Mesodermal cell (in vitro differentiated cells): ENCODE measurements at regions not wholly inside any gene's neighbourhood (a gene's known extent, or its start where the extent isn't known, plus 50 kb on each side); places are given as distances from the start of the nearest gene placed in this dataset.

Experiments
- H3K27ac ChIP-seq: 2 replicates; pipeline ENCODE4 v1.7.0; 2013; ENCODE audit warnings: mild to moderate bottlenecking, low read depth, low read length, moderate library complexity; ENCODE audit not compliant: severe bottlenecking
- H3K36me3 ChIP-seq: 2 replicates; pipeline ENCODE4 v1.7.1; 2013; ENCODE audit warnings: mild to moderate bottlenecking, low read length, moderate library complexity; ENCODE audit not compliant: control insufficient read depth, insufficient read depth
- H3K4me1 ChIP-seq: one replicate; pipeline ENCODE4 v1.7.1; 2013; ENCODE audit warnings: mild to moderate bottlenecking, low read length; ENCODE audit not compliant: insufficient read depth, control insufficient read depth, poor library complexity, severe bottlenecking
- H3K4me3 ChIP-seq: 2 replicates; pipeline ENCODE4 v1.7.0; 2013; ENCODE audit warnings: low read length, control low read depth, mild to moderate bottlenecking; ENCODE audit not compliant: insufficient read depth, poor library complexity, severe bottlenecking; ENCODE audit errors: extremely low read depth
- H3K9me3 ChIP-seq: 2 replicates; pipeline ENCODE4 v1.7.1; 2013; ENCODE audit warnings: mild to moderate bottlenecking, low read length, moderate library complexity; ENCODE audit not compliant: control insufficient read depth
- WGBS, 2 experiments: methylation state at CpG; one replicate each; pipeline ENCODE4 v1.1.5; 2013; ENCODE audit warnings: missing lambda C conversion rate in 2 of 2; ENCODE audit not compliant: insufficient coverage in 2 of 2; 5-methylcytosine and 5-hydroxymethylcytosine counted together

DNA sequence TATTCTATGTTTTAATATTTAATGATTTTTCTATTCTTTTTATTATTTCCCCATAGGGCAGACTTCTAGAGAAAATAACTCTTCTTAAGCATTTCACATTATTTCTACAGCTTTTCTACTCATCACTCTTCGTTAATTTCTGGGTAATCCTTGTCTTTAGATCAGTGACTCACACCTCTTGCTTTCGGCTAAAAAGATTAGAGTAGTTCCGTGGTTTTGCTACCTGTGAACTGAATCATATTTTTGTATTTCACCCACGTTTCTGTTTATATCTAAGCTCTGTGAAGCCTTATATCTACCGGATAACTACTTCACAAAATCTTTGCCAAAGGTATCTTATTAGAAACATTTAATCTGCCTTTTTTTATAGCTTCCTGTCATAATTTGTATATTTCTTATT lies 685.5 kb upstream of the FSHR start:
- H3K36me3 ChIP-seq: no peaks in the 10 kb centered on the region
- H3K9me3 ChIP-seq: peaks cover 10% of the 10 kb centered on the region
- peaks cover 14% of the 10 kb centered on the region for H3K4me1 ChIP-seq
- H3K27ac ChIP-seq: no peak overlapping the region
- WGBS, 2 experiments: 89 to 100% methylated on average over 2 to 5 of the region's 5 CpGs
- no peak overlapping the region for H3K4me3 ChIP-seq

DNA sequence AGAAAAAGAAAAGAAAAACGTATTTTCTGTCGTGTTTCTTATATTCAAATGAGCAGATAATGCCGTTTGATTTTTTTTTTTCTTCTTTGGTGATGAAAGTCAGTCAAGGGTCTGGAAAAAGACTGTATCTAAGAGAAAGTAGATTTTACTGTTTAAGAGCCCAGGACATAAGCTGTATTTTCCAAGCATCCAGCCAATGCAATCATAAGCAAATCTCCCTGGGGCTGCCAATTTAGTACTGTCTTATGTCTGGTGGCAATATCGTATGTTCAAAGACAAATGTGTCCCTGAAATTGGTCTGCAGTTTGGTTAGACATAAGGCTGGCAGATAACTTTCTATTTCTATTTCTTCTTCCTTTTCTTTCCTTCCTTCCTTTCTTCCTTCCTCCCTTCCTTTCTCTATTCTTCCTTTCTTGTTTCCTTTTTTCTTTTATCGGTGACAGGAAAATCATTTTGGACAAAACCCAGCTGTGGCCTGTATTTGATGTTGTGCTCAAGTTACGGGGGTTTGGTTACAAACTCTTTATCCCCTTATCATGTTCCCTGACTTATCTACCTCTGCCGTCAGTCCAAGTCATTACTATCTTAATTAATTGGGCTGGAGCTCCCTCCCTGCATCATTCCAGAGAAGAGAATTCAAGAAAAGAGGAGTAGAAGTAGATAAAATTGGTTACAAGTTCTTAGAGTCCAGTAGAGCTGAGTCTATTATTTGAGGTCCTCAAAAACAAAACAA lies 683.4 kb upstream of the FSHR start:
- H3K4me1 ChIP-seq: peaks cover 16% of the 10 kb centered on the region
- H3K9me3 ChIP-seq: no peaks in the 10 kb centered on the region
- 73 to 82% methylated on average over 3 of the region's 7 CpGs for WGBS, 2 experiments
- peak overlapping the region; percentile 26 for H3K27ac ChIP-seq
- no peaks in the 10 kb centered on the region for H3K36me3 ChIP-seq
- no peak overlapping the region for H3K4me3 ChIP-seq

DNA sequence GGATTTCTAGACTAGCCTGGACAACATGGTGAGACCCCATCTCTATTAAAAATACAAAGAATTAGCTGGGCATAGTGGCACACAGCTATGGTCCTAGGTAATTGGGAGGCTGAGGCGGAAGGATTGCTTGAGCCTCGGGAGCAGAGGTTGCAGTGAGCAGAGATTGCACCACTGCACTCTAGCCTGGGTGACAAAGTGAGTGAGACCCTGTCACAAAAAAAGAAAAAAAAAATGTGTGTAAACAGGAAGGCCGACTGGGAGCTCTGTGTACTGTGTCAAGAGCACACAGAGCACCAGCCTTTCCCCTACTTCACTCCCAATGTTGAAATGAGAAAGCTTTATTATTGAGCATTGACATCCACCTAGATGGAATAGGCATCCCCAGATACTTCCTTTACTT lies 681.7 kb upstream of the FSHR start:
- 88 to 90% methylated on average over 2 to 3 of the region's 3 CpGs for WGBS, 2 experiments
- Histone ChIP-seq H3K4me1 (peaks cover 22% of the 10 kb centered on the region), H3K27ac (no peak overlapping the region), H3K4me3 (no peak overlapping the region), H3K36me3 (no peaks in the 10 kb centered on the region), H3K9me3 (no peaks in the 10 kb centered on the region)

DNA sequence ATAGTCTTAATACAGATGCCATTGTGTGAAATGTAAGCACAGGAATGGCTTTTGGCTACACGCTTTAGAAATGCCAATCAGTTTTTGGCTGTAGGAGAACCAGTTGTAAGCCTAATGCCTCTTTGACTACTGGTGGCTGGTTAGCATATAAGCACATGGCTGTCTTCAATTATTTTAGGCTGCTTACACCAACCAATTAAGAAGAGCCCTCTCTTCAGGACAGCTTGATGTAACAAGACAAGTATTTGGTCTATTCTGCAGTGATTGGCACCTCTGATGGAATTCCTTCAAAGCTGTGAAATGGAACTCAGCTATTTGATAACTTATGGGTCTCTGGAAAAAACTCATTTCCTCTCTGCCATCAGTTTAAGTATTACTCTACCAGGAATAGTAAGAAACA lies 680.1 kb upstream of the FSHR start:
- H3K36me3 ChIP-seq: no peaks in the 10 kb centered on the region
- WGBS, 2 experiments: 80% methylated on average over 1 of the region's 1 CpG; no CpG with 5 or more reads in 1 of the 2 experiments

DNA sequence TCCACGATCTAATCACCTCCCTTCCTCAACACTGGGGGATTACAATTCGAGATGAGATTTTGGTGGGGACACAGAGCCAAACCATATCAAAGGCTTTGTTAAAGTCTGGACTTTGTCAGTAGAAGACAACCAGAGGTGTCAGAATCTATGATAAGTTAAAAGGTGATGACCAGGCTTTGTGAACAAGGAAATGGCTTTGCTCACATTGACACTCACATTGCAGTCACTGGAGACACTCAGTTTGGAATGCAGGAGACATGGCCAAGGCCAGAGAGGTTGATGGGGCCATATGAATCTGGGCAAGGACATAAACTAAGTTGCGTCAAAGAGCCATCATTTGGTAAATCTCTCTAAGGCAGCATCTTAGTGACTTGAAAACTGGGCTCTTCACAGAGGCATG lies 678.2 kb upstream of the FSHR start:
- Histone ChIP-seq H3K27ac (no peak overlapping the region), H3K36me3 (no peaks in the 10 kb centered on the region), H3K9me3 (no peaks in the 10 kb centered on the region), H3K4me3 (no peak overlapping the region), H3K4me1 (peaks cover 16% of the 10 kb centered on the region)
- WGBS, 2 experiments: 88% methylated on average over 1 of the region's 3 CpGs

More for the DNA sequence above, 680.1 kb upstream of the FSHR start:
- Histone ChIP-seq H3K4me3 (no peak overlapping the region), H3K27ac (no peak overlapping the region), H3K9me3 (no peaks in the 10 kb centered on the region), H3K4me1 (peaks cover 16% of the 10 kb centered on the region)

DNA sequence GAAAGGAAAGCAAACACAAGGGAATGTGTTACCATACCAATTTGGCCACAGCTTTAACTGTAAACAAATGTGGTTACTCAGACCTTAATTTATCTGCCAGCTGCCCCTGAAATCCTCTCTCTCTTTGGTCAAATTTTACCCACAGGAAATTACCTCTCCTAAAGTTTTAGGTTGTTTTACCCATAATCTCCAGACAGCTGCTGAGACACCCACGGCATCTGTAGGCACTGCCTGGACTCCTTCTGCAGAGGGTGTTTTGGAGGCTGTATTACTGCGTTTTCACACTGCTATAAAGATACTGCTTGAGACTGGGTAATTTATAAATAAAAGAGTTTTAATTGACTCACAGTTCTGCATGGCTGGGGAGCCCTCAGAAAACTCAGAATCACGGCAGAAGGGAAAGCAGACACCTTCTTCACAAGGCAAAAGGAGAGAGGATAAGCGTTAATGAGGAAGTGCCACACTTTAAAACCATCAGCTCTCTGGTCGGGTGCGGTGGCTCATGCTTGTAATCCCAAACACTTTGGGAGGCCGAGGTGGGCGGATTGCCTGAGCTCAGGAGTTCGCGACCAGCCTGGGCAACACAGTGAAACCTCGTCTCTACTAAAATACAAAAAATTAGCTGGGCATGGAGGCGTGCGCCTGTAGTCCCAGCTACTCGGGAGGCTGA lies 677.5 kb upstream of the FSHR start:
- Histone ChIP-seq H3K4me3 (no peak overlapping the region), H3K4me1 (peaks cover 16% of the 10 kb centered on the region), H3K27ac (no peak overlapping the region), H3K36me3 (no peaks in the 10 kb centered on the region), H3K9me3 (no peaks in the 10 kb centered on the region)
- 83 to 89% methylated on average over 9 to 12 of the region's 14 CpGs for WGBS, 2 experiments

DNA sequence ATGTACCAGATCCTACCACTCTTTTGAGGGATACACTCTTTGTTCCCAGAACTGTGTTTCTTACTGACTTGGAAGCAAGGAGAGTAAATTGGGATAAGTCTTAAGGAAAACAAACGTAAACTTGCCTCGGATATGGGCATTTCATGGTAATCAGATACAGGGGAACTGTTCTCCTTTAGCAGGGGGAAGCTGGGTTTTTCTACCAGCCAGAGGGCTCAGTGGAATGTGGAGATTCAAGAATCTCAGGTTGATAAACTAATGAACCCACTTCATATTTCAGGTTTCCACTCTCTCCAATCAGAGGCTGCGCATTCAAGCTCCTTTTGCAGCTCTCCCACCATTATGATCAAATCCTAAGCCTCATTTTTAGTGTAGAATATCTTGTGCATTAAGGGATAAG lies 676.5 kb upstream of the FSHR start:
- no peaks in the 10 kb centered on the region for H3K9me3 ChIP-seq
- H3K27ac ChIP-seq: no peak overlapping the region
- no peaks in the 10 kb centered on the region for H3K36me3 ChIP-seq
- WGBS, 2 experiments: 93 to 95% methylated on average over 2 of the region's 3 CpGs
- H3K4me1 ChIP-seq: peaks cover 11% of the 10 kb centered on the region
- H3K4me3 ChIP-seq: no peak overlapping the region

DNA sequence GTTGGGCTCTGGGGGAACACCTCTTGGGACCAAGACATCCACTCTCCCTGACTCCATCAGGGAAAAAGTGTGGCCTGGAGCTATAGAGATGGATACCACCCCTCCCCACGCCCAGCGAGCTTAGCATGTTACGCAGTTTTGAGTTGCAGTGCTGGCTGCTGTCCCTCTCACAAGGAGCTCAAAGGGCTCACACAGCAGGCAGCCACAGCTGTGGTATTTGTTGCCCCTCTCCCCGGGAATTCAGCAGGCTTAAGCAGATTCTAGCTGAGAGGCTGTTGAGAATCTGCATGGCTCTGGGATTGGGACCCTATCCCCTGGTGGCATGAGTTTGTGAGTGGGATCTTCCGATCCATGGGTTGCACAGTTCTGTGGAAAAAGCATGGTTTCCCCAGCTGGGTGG lies 673.1 kb upstream of the FSHR start:
- H3K36me3 ChIP-seq: no peaks in the 10 kb centered on the region
- H3K4me1 ChIP-seq: peaks cover 6% of the 10 kb centered on the region
- H3K27ac ChIP-seq: no peak overlapping the region
- H3K9me3 ChIP-seq: no peaks in the 10 kb centered on the region
- H3K4me3 ChIP-seq: no peak overlapping the region
- WGBS, 2 experiments: 88 to 91% methylated on average over 3 to 5 of the region's 5 CpGs

DNA sequence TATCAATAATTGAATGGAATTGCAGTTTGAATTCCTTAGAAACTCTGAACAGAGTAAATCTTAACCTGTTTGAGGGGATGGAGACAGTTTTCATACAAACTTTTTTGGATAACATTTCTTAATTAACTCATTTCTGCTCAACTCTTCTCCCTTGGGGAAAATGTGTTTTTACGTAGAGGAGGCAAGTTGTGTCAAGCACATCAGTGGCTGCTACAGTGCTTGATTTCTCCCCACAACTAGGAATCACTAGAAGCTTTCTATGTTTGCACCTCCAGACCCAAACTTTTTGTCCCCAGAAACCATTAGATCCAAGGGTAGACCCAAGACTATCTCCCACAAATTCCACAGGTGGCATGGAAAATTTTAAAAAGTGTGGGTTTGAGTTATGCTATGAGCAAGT lies 658.9 kb upstream of the FSHR start:
- WGBS, 2 experiments: no CpG with 5 or more reads among the region's 1 CpG
- no peaks in the 10 kb centered on the region for H3K36me3 ChIP-seq
- no peaks in the 10 kb centered on the region for H3K4me1 ChIP-seq
- H3K9me3 ChIP-seq: no peaks in the 10 kb centered on the region
- H3K4me3 ChIP-seq: no peak overlapping the region
- no peak overlapping the region for H3K27ac ChIP-seq

DNA sequence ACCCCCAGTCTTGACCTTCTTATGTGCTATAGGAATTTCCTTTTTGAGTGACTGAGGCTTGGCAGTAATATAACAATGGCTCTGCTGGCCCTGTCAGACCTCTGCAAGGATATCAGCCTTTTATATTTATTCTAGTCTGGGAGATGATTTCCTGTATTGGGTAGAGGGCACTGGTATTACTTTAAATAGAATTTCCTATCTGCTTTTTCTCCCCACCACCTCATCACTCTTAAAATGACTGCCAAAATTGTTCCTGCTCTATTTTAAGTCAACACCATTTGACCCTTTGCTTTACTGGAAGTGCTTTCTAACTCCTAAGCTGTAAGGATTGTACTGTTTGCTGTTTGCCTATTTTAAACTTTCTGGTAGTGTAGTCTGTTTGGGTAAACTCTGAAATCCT lies 658.4 kb upstream of the FSHR start:
- no peak overlapping the region for H3K4me3 ChIP-seq
- H3K4me1 ChIP-seq: no peaks in the 10 kb centered on the region
- no peaks in the 10 kb centered on the region for H3K9me3 ChIP-seq
- H3K27ac ChIP-seq: peak overlapping the region; percentile 46
- no peaks in the 10 kb centered on the region for H3K36me3 ChIP-seq

DNA sequence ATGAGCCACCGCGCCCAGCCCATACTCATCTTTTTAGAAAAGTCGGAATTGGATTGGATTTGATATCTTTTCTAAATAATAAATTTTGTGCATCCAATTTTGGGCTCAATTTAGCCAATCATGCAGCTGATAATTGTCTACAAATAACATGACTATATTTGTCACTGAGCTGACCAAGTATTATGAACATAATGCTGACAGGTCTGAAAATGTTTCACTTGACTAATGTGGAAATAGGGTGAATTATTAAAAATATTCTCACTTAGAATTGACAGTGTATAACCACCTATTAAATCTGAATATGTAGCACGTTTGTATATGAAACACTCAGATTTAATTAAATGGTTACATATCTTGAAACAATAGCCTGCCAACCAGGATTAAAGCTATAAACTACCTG lies 657.2 kb upstream of the FSHR start:
- Histone ChIP-seq H3K4me3 (no peak overlapping the region), H3K4me1 (no peaks in the 10 kb centered on the region), H3K36me3 (no peaks in the 10 kb centered on the region), H3K27ac (no peak overlapping the region), H3K9me3 (no peaks in the 10 kb centered on the region)
- no CpG with 5 or more reads among the region's 4 CpGs for WGBS, 2 experiments
